GM12878 (cell line): ENCODE measurements at regions not wholly inside any gene's neighbourhood (a gene's known extent, or its start where the extent isn't known, plus 50 kb on each side); places are given as distances from the start of the nearest gene placed in this dataset.

Experiments used
- ATAC-seq: fragments of 200-7000 bp; cut with Tn5 transposase; 3 replicates; pipeline ENCODE4 v1.9.1; 2020; ENCODE audit warnings: mild to moderate bottlenecking, moderate library complexity
- BruUV-seq: library from RNA; stranded (reverse); fragments of 400-500 nt; replicated peaks from 2 replicates; lab custom pipeline; 2021; lab: Mats Ljungman, UMichigan
- CTCF ChIA-PET: fragments of 300-600 bp; sonication (Branson Sonifier 250); formaldehyde crosslinking; extraction: SDS; loops from one replicate; lab custom pipeline; 2021; ENCODE audit warnings: inconsistent platforms; lab: Yijun Ruan, JAX
- POLR2A ChIA-PET: fragments of 350-600 bp; formaldehyde crosslinking; extraction: SDS; loops from one replicate; lab custom pipeline; 2021; ENCODE audit warnings: inconsistent platforms; lab: Charles Lee
- RAD21 ChIA-PET: fragments of 300-600 bp; sonication (Branson Sonifier 250); formaldehyde crosslinking; loops from one replicate; lab custom pipeline; 2023; ENCODE audit warnings: antibody characterized with exemption; ENCODE audit not compliant: unreplicated experiment; lab: Charles Lee
- SMC1A ChIA-PET: fragments of 300-600 bp; sonication (Branson Sonifier 250); formaldehyde crosslinking; loops from one replicate; lab custom pipeline; 2023; ENCODE audit not compliant: unreplicated experiment, uncharacterized antibody; lab: Charles Lee
- DNase-seq: peaks from one replicate; pipeline ENCODE4 v3.0.0-alpha.2; 2011; ENCODE audit warnings: low read depth, low spot score
- FAIRE-seq: peaks from 3 replicates; lab custom pipeline; 2011; peaks lifted over from hg19 to GRCh38; lab: Jason Lieb, UNC
- H2AFZ ChIP-seq: 2 replicates; pipeline ENCODE4 v1.6.0; 2011; ENCODE audit warnings: low read depth, low read length, control low read depth; ENCODE audit not compliant: control insufficient read depth
- H3K27ac ChIP-seq: 2 replicates; pipeline ENCODE4 v1.5.1; 2011; ENCODE audit warnings: control low read depth; ENCODE audit not compliant: control insufficient read depth, insufficient read depth
- H3K27me3 ChIP-seq, 2 experiments: replicated peaks in 1 of 2; 2 replicates each; pipeline versions ENCODE4 v1.6.0 to v1.6.1; 2011; ENCODE audit warnings: low read length in 1 of 2; ENCODE audit not compliant: control insufficient read depth in 2 of 2, insufficient read depth in 2 of 2
- H3K36me3 ChIP-seq, 2 experiments: 2 replicates each; pipeline ENCODE4 v1.5.1; 2011; ENCODE audit warnings: low read length in 1 of 2; ENCODE audit not compliant: control insufficient read depth in 2 of 2, insufficient read depth in 2 of 2
- H3K4me1 ChIP-seq: 2 replicates; pipeline ENCODE4 v1.6.1; 2011; ENCODE audit warnings: mild to moderate bottlenecking, low read length, moderate library complexity, mixed read lengths; ENCODE audit not compliant: control insufficient read depth, insufficient read depth
- H3K4me2 ChIP-seq: 2 replicates; pipeline ENCODE4 v1.6.0; 2011; ENCODE audit warnings: control low read depth; ENCODE audit not compliant: control insufficient read depth, insufficient read depth
- H3K4me3 ChIP-seq: fragments of 200-600 bp; sonication (generic); 2 replicates; pipeline ENCODE4 v1.5.1; 2016
- H3K79me2 ChIP-seq: 2 replicates; pipeline ENCODE4 v1.6.0; 2011; ENCODE audit warnings: low read length; ENCODE audit not compliant: control insufficient read depth, insufficient read depth
- H3K9ac ChIP-seq: 2 replicates; pipeline ENCODE4 v1.8.0; 2011; ENCODE audit warnings: low read length, control low read depth, mixed read lengths; ENCODE audit not compliant: control insufficient read depth, insufficient read depth
- H3K9me3 ChIP-seq: replicated peaks from 3 replicates; pipeline ENCODE4 v1.5.1; 2011; ENCODE audit warnings: mild to moderate bottlenecking, low read length; ENCODE audit not compliant: control insufficient read depth, insufficient read depth
- H4K20me1 ChIP-seq: 2 replicates; pipeline ENCODE4 v1.6.0; 2011; ENCODE audit not compliant: control insufficient read depth, insufficient read depth
- GATAD2B ChIP-seq: fragments of 450-650 bp; conservative IDR thresholded peaks from 2 replicates; pipeline ENCODE4 v1.6.1; 2017; ENCODE audit warnings: low read depth, mild to moderate bottlenecking, moderate library complexity
- HDAC2 ChIP-seq: fragments of 200-600 bp; sonication (generic); IDR thresholded peaks from 2 replicates; pipeline ENCODE4 v1.6.1; 2017
- HDAC6 ChIP-seq: fragments of 200-600 bp; sonication (generic); IDR thresholded peaks from one replicate; pipeline ENCODE4 v1.8.0; 2017; ENCODE audit warnings: antibody characterized with exemption; ENCODE audit not compliant: unreplicated experiment
- JUND ChIP-seq: IDR thresholded peaks from 2 replicates; pipeline ENCODE4 v1.6.1; 2012; ENCODE audit warnings: low read depth, mild to moderate bottlenecking, low read length, improper control_type of control experiment, moderate library complexity
- MTA3 ChIP-seq: IDR thresholded peaks from 2 replicates; pipeline ENCODE4 v1.6.1; 2012; ENCODE audit warnings: low read length, inconsistent platforms, borderline replicate concordance
- MXI1 ChIP-seq: fragments of 150-350 bp; IDR thresholded peaks from 2 replicates; pipeline ENCODE4 v1.6.1; 2011; ENCODE audit warnings: low read depth, mild to moderate bottlenecking, inconsistent platforms, low read length, improper control_type of control experiment
- MYB ChIP-seq: fragments of 150-350 bp; IDR thresholded peaks from 2 replicates; pipeline ENCODE4 v1.6.1; 2014; ENCODE audit warnings: mild to moderate bottlenecking, low read depth, low read length, borderline replicate concordance
- NFYB ChIP-seq: IDR thresholded peaks from 2 replicates; pipeline ENCODE4 v1.6.1; 2011; ENCODE audit warnings: low read depth, mild to moderate bottlenecking, low read length, improper control_type of control experiment, moderate library complexity; ENCODE audit not compliant: insufficient read depth
- NR2C2 ChIP-seq: IDR thresholded peaks from 2 replicates; pipeline ENCODE4 v1.6.1; 2011; ENCODE audit warnings: borderline replicate concordance, low read depth; ENCODE audit not compliant: control insufficient read depth, insufficient read length
- NR2F1 ChIP-seq: fragments of 450-650 bp; conservative IDR thresholded peaks from 2 replicates; pipeline ENCODE4 v1.6.1; 2017; ENCODE audit warnings: mild to moderate bottlenecking
- POLR2A ChIP-seq: IDR thresholded peaks from 2 replicates; pipeline ENCODE4 v1.6.1; 2011; ENCODE audit warnings: low read depth, mild to moderate bottlenecking, low read length
- RAD21 ChIP-seq: IDR thresholded peaks from 2 replicates; pipeline ENCODE4 v1.6.1; 2011; ENCODE audit warnings: mild to moderate bottlenecking, low read depth, low read length, moderate library complexity; ENCODE audit not compliant: insufficient read depth
- SIX5 ChIP-seq: IDR thresholded peaks from 2 replicates; pipeline ENCODE4 v1.6.1; 2011; ENCODE audit warnings: mild to moderate bottlenecking, low read depth, low read length, moderate library complexity; ENCODE audit not compliant: severe bottlenecking
- SMAD5 ChIP-seq: IDR thresholded peaks from 2 replicates; pipeline ENCODE4 v1.6.1; 2016; ENCODE audit warnings: antibody characterized with exemption, low read depth
- SP1 ChIP-seq: IDR thresholded peaks from one replicate; pipeline ENCODE4 v1.6.1; 2011; ENCODE audit warnings: low read depth, low read length
- WRNIP1 ChIP-seq: IDR thresholded peaks from 2 replicates; pipeline ENCODE4 v1.6.1; 2011; ENCODE audit warnings: low read depth, low read length, improper control_type of control experiment, borderline replicate concordance
- ZNF384 ChIP-seq: IDR thresholded peaks from 2 replicates; pipeline ENCODE4 v1.6.1; 2012; ENCODE audit warnings: low read depth, mild to moderate bottlenecking, low read length, improper control_type of control experiment, borderline replicate concordance
- WGBS: methylation state at CpG from one replicate; pipeline ENCODE4 v1.1.6; 2016; ENCODE audit warnings: low lambda C conversion rate; ENCODE audit not compliant: insufficient replicate concordance, insufficient coverage; ENCODE audit errors: missing lambda C conversion rate; 5-methylcytosine and 5-hydroxymethylcytosine counted together
- in situ Hi-C: fragments of 300-500 bp; cut with MboI; formaldehyde crosslinking; loops from 9 replicates; pipeline ENCODE4 v1.14.3; 2018; ENCODE audit warnings: mixed read lengths
- intact Hi-C: fragments of 100-400 bp; cut with micrococcal nuclease; formaldehyde crosslinking; loops from one replicate; pipeline ENCODE4 v1.14.2; 2022; ENCODE audit not compliant: unreplicated experiment
- TF ChIP-seq, protein P1 (sequence below): IDR thresholded peaks from 2 replicates; pipeline ENCODE4 v1.6.1; 2012; ENCODE audit warnings: improper control_type of control experiment, low read depth, low read length; ENCODE audit not compliant: insufficient replicate concordance
- TF ChIP-seq, protein P2 (sequence below): fragments of 450-650 bp; IDR thresholded peaks from 2 replicates; pipeline ENCODE4 v1.6.1; 2016; ENCODE audit warnings: mild to moderate bottlenecking

DNA sequence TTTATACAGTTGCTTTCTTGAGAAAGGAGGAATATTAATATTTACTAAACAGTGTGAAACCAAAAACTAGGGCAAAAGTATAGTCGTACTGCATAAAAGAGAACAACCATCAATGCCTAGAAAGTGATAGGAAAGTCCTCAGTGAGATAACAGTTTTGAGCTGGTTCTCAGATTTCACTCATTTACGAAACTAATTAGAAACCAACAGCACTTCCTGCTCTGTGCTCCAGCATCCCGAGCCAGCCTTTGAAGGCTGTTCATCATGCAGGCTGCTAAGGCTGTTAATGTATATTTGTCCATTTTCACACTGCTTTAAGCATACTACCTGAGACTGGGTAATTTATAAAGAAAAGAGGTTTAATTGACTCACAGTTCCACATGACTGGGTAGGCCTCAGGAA is 2039.9 kb downstream of the EFNA5 start:
- ATAC-seq: peak; percentile 62
- in situ Hi-C loops (no loop called here), intact Hi-C loops (no loop called here)
- ChIA-PET RAD21 (no interaction called here), SMC1A (no interaction called here), POLR2A (no interaction called here), CTCF (no interaction called here)
- BruUV-seq: no TSS peak
- no peaks in the 10 kb centered on the region for H3K9me3 ChIP-seq
- no peaks in the 10 kb centered on the region for H4K20me1 ChIP-seq
- DNase-seq: no peak
- WGBS: 2% methylated on average over 3 of the region's 3 CpGs
- H3K79me2 ChIP-seq: no peaks in the 10 kb centered on the region
- no peaks in the 10 kb centered on the region for H3K4me1 ChIP-seq
- H3K27me3 ChIP-seq: no peaks in the 10 kb centered on the region
- no peak for FAIRE-seq
- H3K4me3 ChIP-seq: no peak overlapping the region
- H3K36me3 ChIP-seq: no peaks in the 10 kb centered on the region
- no peak overlapping the region for H3K9ac ChIP-seq
- no peak overlapping the region for H3K4me2 ChIP-seq
- TF ChIP-seq MYB (no peak), POLR2A (no peak), GATAD2B (no peak), MTA3 (no peak), WRNIP1 (no peak), SP1 (no peak), HDAC2 (no peak), SMAD5 (no peak), SIX5 (no peak), ZNF384 (no peak), RAD21 (no peak), NR2C2 (no peak), MXI1 (no peak), HDAC6 (no peak), JUND (no peak), NFYB (no peak), NR2F1 (no peak)
- TF ChIP-seq, protein P1, sequence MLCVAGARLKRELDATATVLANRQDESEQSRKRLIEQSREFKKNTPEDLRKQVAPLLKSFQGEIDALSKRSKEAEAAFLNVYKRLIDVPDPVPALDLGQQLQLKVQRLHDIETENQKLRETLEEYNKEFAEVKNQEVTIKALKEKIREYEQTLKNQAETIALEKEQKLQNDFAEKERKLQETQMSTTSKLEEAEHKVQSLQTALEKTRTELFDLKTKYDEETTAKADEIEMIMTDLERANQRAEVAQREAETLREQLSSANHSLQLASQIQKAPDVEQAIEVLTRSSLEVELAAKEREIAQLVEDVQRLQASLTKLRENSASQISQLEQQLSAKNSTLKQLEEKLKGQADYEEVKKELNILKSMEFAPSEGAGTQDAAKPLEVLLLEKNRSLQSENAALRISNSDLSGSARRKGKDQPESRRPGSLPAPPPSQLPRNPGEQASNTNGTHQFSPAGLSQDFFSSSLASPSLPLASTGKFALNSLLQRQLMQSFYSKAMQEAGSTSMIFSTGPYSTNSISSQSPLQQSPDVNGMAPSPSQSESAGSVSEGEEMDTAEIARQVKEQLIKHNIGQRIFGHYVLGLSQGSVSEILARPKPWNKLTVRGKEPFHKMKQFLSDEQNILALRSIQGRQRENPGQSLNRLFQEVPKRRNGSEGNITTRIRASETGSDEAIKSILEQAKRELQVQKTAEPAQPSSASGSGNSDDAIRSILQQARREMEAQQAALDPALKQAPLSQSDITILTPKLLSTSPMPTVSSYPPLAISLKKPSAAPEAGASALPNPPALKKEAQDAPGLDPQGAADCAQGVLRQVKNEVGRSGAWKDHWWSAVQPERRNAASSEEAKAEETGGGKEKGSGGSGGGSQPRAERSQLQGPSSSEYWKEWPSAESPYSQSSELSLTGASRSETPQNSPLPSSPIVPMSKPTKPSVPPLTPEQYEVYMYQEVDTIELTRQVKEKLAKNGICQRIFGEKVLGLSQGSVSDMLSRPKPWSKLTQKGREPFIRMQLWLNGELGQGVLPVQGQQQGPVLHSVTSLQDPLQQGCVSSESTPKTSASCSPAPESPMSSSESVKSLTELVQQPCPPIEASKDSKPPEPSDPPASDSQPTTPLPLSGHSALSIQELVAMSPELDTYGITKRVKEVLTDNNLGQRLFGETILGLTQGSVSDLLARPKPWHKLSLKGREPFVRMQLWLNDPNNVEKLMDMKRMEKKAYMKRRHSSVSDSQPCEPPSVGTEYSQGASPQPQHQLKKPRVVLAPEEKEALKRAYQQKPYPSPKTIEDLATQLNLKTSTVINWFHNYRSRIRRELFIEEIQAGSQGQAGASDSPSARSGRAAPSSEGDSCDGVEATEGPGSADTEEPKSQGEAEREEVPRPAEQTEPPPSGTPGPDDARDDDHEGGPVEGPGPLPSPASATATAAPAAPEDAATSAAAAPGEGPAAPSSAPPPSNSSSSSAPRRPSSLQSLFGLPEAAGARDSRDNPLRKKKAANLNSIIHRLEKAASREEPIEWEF: no peak
- TF ChIP-seq, protein P2, sequence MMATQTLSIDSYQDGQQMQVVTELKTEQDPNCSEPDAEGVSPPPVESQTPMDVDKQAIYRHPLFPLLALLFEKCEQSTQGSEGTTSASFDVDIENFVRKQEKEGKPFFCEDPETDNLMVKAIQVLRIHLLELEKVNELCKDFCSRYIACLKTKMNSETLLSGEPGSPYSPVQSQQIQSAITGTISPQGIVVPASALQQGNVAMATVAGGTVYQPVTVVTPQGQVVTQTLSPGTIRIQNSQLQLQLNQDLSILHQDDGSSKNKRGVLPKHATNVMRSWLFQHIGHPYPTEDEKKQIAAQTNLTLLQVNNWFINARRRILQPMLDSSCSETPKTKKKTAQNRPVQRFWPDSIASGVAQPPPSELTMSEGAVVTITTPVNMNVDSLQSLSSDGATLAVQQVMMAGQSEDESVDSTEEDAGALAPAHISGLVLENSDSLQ: no peak
- no peak overlapping the region for H2AFZ ChIP-seq
- no peak overlapping the region for H3K27ac ChIP-seq
